ENCODE measurements at regions not wholly inside any gene's neighbourhood (a gene's known extent, or its start where the extent isn't known, plus 50 kb on each side); places are given as distances from the start of the nearest gene placed in this dataset.

DNA sequence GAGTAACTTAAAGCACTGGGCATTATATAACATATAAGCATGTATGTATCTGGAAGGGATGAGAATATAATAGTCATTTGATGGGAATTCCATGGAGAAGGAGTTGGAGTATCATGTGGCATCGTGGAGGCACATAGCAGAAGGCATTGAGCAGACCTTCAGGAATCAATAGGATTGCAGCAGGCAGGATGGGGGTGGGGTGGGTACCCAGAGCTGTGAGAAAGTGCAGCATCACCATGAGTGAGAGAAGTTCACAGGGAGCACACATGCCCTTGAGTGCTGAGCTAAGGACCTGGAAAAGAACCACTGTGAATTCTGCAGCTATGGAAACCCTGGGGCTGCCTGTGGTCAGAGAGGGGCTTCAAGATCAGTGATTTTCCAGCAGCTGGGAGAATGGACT lies 57.3 kb downstream of the MED10 start:
- H3K27me3 Mint-ChIP-seq: peaks cover 0 to 2% of the 10 kb centered on the region in 2 donors
- ATAC-seq: no peak
- no peaks in the 10 kb centered on the region for H3K36me3 Mint-ChIP-seq
- H3K27ac Mint-ChIP-seq: no peak overlapping the region
- no peak for DNase-seq (ENCODE audit: low spot score)
- H3K9me3 Mint-ChIP-seq: peaks cover 3% of the 10 kb centered on the region
- no peaks in the 10 kb centered on the region for H3K4me1 Mint-ChIP-seq (ENCODE audit: low read depth in 2 of 2)
- H3K4me3 Mint-ChIP-seq: no peak overlapping the region

DNA sequence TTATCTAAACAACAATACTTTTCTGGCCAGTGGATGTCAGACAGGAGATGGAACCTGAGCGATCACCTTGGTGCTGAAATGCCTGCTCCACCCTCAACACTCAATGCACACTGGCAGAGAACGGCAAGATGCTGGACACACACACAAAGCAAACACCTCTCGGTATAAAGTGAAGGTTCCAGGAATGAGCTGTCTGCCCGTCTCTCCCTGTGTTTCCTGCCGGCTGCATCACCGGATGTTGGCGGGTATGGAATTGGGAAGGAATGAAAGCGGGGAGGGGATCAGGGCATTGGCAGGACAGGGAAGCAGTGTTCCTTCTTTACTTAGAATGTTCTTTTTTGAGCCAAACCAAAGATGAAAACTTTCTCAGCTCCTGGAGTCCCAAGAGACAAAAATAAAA lies 59.2 kb downstream of the MED10 start:
- Mint-ChIP-seq H3K36me3 (no peaks in the 10 kb centered on the region), H3K4me3 (no peak overlapping the region), H3K27me3 (peaks cover 0 to 10% of the 10 kb centered on the region in 2 donors), H3K4me1 (ENCODE audit: low read depth in 2 of 2) (no peaks in the 10 kb centered on the region), H3K9me3 (peaks cover 3% of the 10 kb centered on the region), H3K27ac (no peak overlapping the region)
- no peak for DNase-seq (ENCODE audit: low spot score)
- ATAC-seq: no peak

DNA sequence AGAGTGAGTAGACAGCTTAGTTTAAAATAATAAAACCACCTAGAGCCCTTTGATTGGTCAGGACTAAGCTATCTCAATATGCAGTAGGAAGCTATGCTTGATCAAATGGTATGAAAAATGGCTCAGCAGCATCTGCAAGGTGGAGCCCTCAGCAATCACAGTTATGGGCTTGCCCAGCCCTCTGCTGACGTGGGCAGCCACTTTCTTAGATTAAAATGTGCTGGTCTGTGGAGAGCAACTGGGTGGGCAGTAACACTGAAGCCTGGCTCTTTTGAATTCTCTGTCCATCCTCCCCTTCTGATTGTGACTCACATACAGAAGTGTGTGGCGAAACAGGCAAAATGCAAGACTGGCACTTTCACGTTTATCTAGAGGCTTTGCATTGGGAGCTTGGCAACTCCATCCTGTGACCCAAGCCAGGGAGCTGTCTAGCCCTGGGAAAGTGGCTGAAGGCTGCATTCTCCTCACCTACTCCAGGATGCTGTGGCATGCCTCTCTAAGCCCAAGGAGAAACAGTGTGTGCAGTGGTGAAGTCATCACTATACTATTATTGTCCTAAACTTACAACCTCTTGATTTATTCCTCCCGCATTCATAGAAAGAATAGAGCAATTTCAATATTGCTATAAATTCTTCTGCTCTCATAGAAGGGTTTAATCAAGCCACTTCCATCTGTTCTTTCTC lies 61.1 kb downstream of the MED10 start:
- H3K4me3 Mint-ChIP-seq: no peak overlapping the region
- no peak for DNase-seq (ENCODE audit: low spot score)
- peaks cover 0 to 10% of the 10 kb centered on the region in 2 donors for H3K27me3 Mint-ChIP-seq
- H3K4me1 Mint-ChIP-seq (ENCODE audit: low read depth in 2 of 2): no peaks in the 10 kb centered on the region
- peaks cover 3% of the 10 kb centered on the region for H3K9me3 Mint-ChIP-seq
- ATAC-seq: no peak
- H3K36me3 Mint-ChIP-seq: no peaks in the 10 kb centered on the region
- no peak overlapping the region for H3K27ac Mint-ChIP-seq

DNA sequence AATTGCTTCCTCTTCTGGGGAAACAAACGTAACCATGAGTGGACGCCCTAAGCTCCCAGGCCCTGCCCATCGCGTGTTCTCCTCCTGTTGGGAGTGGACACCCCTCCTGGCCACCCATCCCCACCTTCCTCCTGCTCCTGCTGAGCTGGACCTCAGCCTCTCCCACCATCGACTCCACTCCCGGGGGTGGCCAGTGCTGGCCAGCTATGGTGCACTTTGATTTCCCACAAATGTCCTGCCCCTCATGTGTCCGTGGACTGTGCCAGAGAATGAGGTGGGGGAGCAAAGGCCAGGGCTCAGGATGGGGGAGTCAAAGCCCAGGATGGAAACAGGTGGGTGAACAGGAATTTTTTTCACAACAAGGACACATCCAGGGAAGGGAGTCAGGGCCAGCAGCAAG lies 62.8 kb downstream of the MED10 start:
- Mint-ChIP-seq H3K4me1 (ENCODE audit: low read depth in 2 of 2) (no peaks in the 10 kb centered on the region), H3K27ac (no peak overlapping the region), H3K36me3 (no peaks in the 10 kb centered on the region), H3K4me3 (no peak overlapping the region), H3K9me3 (no peaks in the 10 kb centered on the region), H3K27me3 (peaks cover 2 to 10% of the 10 kb centered on the region in 2 donors)
- DNase-seq (ENCODE audit: low spot score) (no peak), ATAC-seq (no peak)

- Mint-ChIP-seq H3K27me3 (peaks cover 2 to 10% of the 10 kb centered on the region in 2 donors), H3K36me3 (no peaks in the 10 kb centered on the region), H3K4me1 (ENCODE audit: low read depth in 2 of 2) (no peaks in the 10 kb centered on the region), H3K27ac (no peak overlapping the region), H3K9me3 (no peaks in the 10 kb centered on the region), H3K4me3 (no peak overlapping the region)
- DNase-seq (ENCODE audit: low spot score) (no peak), ATAC-seq (no peak)
Observed at GRCh38 chr5:6311568-6312501, 66.5 kb downstream of the MED10 start.

DNA sequence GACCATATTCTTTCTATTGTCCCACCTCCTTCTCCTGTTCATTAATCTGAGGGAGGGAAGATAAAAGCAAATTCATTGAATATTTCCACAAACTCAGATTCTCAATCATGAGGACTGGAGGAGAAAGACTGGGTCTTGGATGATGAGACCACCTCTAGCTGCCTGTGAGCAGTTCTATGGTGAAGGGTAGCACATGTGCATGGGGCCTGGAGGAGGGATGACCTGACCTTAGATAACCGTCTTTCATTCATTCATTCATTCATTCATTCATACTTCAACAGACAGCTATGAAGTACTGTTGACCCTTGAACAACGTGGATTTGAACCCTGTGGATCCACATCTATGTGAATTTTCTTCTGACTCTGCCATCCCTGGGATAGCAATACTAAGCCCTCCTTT lies 68.4 kb downstream of the MED10 start:
- Mint-ChIP-seq H3K36me3 (no peaks in the 10 kb centered on the region), H3K4me3 (no peak overlapping the region)

GRCh38 chr5:6308683-6309082 lies 69.7 kb downstream of the MED10 start:
- Mint-ChIP-seq H3K27ac (no peak overlapping the region), H3K9me3 (no peaks in the 10 kb centered on the region), H3K36me3 (no peaks in the 10 kb centered on the region), H3K4me1 (ENCODE audit: low read depth in 2 of 2) (no peaks in the 10 kb centered on the region), H3K27me3 (peaks cover 0 to 2% of the 10 kb centered on the region in 2 donors), H3K4me3 (no peak overlapping the region)
- no peak for ATAC-seq
- DNase-seq (ENCODE audit: low spot score): no peak

More for the DNA sequence above, 68.4 kb downstream of the MED10 start:
- no peak for ATAC-seq
- no peak for DNase-seq (ENCODE audit: low spot score)
- no peaks in the 10 kb centered on the region for H3K9me3 Mint-ChIP-seq
- peaks cover 2 to 3% of the 10 kb centered on the region in 2 donors for H3K27me3 Mint-ChIP-seq
- H3K27ac Mint-ChIP-seq: no peak overlapping the region
- H3K4me1 Mint-ChIP-seq (ENCODE audit: low read depth in 2 of 2): no peaks in the 10 kb centered on the region

DNA sequence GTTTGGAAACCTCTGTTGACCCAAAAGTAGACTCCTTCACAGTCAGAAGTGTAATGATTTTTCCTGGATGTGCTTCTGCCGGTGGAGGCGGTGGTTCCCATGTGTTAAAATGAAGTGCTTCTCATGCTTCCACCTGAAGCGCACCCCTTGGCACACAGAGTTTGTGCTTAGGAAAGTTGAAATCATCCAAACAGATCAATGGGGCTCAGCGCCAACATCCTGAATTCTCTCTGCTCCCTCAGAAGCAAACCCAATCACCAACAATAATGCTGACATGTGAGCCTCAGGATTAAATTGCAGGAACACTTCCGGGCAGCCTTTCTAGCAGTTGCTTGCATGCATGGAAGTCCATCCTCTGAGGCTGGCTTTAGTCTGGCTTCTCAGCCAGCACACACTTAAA lies 71.0 kb downstream of the MED10 start:
- H3K9me3 Mint-ChIP-seq: no peaks in the 10 kb centered on the region

GRCh38 chr5:6305853-6306252 lies 72.5 kb downstream of the MED10 start:
- Mint-ChIP-seq H3K9me3 (no peaks in the 10 kb centered on the region), H3K36me3 (no peaks in the 10 kb centered on the region), H3K4me3 (no peak overlapping the region), H3K27ac (no peak overlapping the region), H3K27me3 (peaks cover 5 to 8% of the 10 kb centered on the region in 2 donors), H3K4me1 (ENCODE audit: low read depth in 2 of 2) (no peaks in the 10 kb centered on the region)
- ATAC-seq: no peak
- no peak for DNase-seq (ENCODE audit: low spot score)

More for the DNA sequence above, 71.0 kb downstream of the MED10 start:
- DNase-seq (ENCODE audit: low spot score): no peak
- Mint-ChIP-seq H3K4me1 (ENCODE audit: low read depth in 2 of 2) (no peaks in the 10 kb centered on the region), H3K27ac (no peak overlapping the region), H3K4me3 (no peak overlapping the region), H3K27me3 (peaks cover 4 to 5% of the 10 kb centered on the region in 2 donors), H3K36me3 (no peaks in the 10 kb centered on the region)
- no peak for ATAC-seq

DNA sequence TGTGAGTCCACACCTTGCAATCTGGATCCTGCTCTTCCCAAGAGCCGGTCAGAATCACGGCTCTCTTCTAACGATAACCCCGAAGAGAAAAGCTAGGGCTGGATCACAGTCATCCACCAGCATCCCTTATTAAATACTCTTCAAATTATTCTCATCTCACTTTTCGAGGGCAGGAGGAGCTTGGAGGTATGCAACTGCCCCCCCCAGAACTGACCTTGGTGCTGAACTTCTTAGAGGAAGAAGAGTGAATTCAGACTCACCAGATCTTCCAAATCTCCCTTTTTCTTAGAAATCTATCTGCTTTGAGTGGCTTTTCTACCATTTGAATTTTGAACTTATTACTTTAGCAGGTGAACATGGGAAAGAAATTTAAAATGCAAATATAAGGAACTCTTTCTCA lies 75.7 kb downstream of the MED10 start:
- Mint-ChIP-seq H3K27me3 (peaks cover 5 to 6% of the 10 kb centered on the region in 2 donors), H3K36me3 (no peaks in the 10 kb centered on the region), H3K9me3 (no peaks in the 10 kb centered on the region), H3K4me3 (no peak overlapping the region), H3K27ac (no peak overlapping the region), H3K4me1 (ENCODE audit: low read depth in 2 of 2) (no peaks in the 10 kb centered on the region)
- ATAC-seq (no peak), DNase-seq (ENCODE audit: low spot score) (no peak)

- no peak overlapping the region for H3K27ac Mint-ChIP-seq
- no peak overlapping the region for H3K4me3 Mint-ChIP-seq
- no peaks in the 10 kb centered on the region for H3K36me3 Mint-ChIP-seq
- DNase-seq (ENCODE audit: low spot score) (no peak), ATAC-seq (no peak)
- no peaks in the 10 kb centered on the region for H3K9me3 Mint-ChIP-seq
- no peaks in the 10 kb centered on the region for H3K4me1 Mint-ChIP-seq (ENCODE audit: low read depth in 2 of 2)
- H3K27me3 Mint-ChIP-seq: peaks cover 5 to 6% of the 10 kb centered on the region in 2 donors
Observed at GRCh38 chr5:6302075-6302474, 76.3 kb downstream of the MED10 start.

DNA sequence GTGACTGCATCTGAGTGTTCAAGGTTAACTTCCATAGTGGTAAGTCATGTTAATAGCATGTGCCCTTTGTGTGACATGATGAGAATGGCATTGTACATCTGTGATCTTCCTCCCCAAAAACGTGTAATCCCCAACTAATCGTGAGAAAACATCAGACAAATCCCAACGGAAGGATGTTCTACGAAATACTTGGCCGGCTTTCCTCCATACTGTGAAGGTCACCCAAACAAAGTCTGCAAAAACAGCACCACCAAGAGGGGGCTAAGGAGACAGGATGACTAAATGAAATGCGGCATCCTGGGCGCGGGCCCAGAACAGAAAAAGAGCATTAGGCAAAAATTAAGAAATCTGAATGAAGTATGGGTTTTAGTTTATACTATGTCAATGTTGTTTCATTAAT lies 81.8 kb downstream of the MED10 start:
- H3K27me3 Mint-ChIP-seq: peaks cover 9 to 17% of the 10 kb centered on the region in 2 donors
- DNase-seq (ENCODE audit: low spot score) (no peak), ATAC-seq (no peak)
- H3K4me3 Mint-ChIP-seq: no peak overlapping the region
- H3K9me3 Mint-ChIP-seq: no peaks in the 10 kb centered on the region
- no peaks in the 10 kb centered on the region for H3K4me1 Mint-ChIP-seq (ENCODE audit: low read depth in 2 of 2)
- no peaks in the 10 kb centered on the region for H3K36me3 Mint-ChIP-seq
- no peak overlapping the region for H3K27ac Mint-ChIP-seq

DNA sequence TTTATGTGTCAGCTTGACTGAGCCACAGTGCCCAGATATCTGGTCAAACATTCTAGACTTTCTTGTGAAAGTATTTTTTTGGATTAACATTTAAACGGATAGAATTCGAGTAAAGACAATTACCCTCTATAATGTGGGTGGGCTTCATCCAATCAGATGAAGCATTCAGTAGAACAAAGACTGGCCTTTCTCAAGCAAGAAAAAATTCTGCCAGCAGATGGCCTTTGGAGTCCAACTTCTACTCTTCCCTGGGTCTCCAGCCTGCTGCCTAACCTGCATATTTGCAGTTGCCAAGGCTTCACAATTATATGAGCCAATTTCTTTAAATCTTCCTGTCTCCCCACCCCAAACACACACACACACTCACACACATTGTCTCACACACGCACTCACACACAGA lies 86.4 kb downstream of the MED10 start:
- Mint-ChIP-seq H3K36me3 (no peaks in the 10 kb centered on the region), H3K4me1 (ENCODE audit: low read depth in 2 of 2) (no peaks in the 10 kb centered on the region), H3K9me3 (no peaks in the 10 kb centered on the region), H3K27ac (no peak overlapping the region), H3K27me3 (peaks cover 5 to 27% of the 10 kb centered on the region in 2 donors), H3K4me3 (no peak overlapping the region)
- ATAC-seq (no peak), DNase-seq (ENCODE audit: low spot score) (no peak)

- Mint-ChIP-seq H3K4me3 (no peak overlapping the region), H3K4me1 (ENCODE audit: low read depth in 2 of 2) (no peaks in the 10 kb centered on the region), H3K36me3 (no peaks in the 10 kb centered on the region), H3K27me3 (peaks cover 5 to 24% of the 10 kb centered on the region in 2 donors), H3K27ac (no peak overlapping the region), H3K9me3 (no peaks in the 10 kb centered on the region)
- no peak for DNase-seq (ENCODE audit: low spot score)
- ATAC-seq: no peak
Observed at GRCh38 chr5:6289239-6289638, 89.1 kb downstream of the MED10 start.

Measured in natural killer cell treated with Interleukin-12 subunit alpha and Interleukin-12 subunit beta and Interleukin-15 and Interleukin-18, amount 100 ng/mL, for 72 hours (primary cell).